Adipose tissue (tissue), 3 donors: ENCODE measurements at regions not wholly inside any gene's neighbourhood (a gene's known extent, or its start where the extent isn't known, plus 50 kb on each side); places are given as distances from the start of the nearest gene placed in this dataset.
"Not testable (repeated sequence)": the region's sequence is repeated elsewhere in the genome, so short reads cannot be mapped to it uniquely, and the experiment has no call there.

Experiments used
- H3K27ac ChIP-seq: one replicate; pipeline ENCODE4 v1.5.1; 2013; ENCODE audit warnings: low read depth, low read length
- WGBS, 3 donors: extraction: QIAGEN DNeasy Blood & Tissue Kit; methylation state at CpG; one replicate each; pipeline ENCODE4 v1.1.7; 2013; 5-methylcytosine and 5-hydroxymethylcytosine counted together
- donor health status: healthy with polysubstance abuse.
- donor health status: Bipolar disorder and iron deficiency.
- donor health status: healthy.

DNA sequence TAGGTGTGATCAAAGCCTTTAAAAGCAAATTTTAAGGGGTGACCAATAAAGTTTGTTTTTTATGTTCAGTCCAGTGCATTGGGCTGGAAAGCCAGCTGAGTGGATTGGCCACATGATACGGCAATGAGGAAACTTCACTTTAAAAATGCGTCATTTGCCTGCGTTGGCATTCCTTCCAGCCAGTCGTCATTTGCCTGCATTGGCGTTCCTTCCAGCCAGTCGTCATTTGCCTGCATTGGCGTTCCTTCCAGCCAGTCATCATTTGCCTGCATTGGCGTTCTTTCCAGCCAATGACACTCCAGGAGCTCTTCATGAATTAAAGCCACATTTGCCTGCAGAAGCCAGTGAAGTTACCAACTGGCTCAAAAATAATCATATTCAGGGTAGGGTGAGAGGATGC, 378.6 kb downstream of the SMOC2 start:
- no peak overlapping the region for H3K27ac ChIP-seq
- 79 to 93% (median 80%) methylated on average over 8 of the region's 8 CpGs for WGBS, 3 donors

- H3K27ac ChIP-seq: no peak overlapping the region
- 29 to 53% (median 43%) methylated on average over 1 of the region's 1 CpG for WGBS, 3 donors
Measured at GRCh38 chr6:168817558-168818159, 376.7 kb downstream of the SMOC2 start.

DNA sequence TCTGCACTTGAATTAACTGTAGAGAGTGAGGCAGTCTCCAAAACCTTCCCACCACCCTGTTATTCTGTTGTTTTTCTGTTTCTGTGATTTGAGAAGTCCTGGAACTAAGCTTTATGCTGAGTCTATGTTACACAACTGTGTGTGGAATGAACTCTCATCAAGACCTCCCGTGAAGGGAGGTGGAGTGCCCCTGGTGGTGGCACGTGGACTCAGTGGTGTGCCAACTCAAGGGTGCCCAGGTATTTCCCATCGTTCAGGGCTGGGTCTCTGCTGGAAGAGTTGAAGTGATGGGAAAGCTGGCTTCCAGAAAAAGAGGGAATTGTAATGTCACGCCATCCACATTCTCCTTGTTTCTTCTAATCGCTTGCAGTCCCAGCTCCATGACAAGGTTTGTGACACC, 374.2 kb downstream of the SMOC2 start:
- no peak overlapping the region for H3K27ac ChIP-seq
- 56 to 59% (median 58%) methylated on average over 5 of the region's 5 CpGs for WGBS, 3 donors

DNA sequence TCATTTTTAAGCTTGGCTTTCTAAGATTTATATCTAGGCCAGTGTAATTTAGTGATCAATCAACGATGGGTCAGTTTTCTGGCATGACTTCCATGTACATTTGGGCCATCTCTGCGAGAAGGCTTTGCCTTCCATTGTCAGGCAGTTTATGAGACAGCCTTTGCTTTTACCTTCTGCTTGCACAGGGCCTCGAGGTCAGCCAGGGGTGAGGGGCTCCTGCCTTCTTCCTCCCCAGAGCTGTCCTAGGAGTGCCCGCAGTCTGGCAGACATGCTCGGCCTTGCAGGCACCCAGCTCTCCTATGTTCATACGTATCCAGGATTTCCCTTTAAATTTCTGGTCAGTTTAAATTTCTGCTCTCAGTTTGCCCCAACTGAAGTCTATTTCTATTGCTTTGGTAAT, 367.2 kb downstream of the SMOC2 start:
- 63 to 69% (median 63%) methylated on average over 6 of the region's 6 CpGs for WGBS, 3 donors
- no peak overlapping the region for H3K27ac ChIP-seq

DNA sequence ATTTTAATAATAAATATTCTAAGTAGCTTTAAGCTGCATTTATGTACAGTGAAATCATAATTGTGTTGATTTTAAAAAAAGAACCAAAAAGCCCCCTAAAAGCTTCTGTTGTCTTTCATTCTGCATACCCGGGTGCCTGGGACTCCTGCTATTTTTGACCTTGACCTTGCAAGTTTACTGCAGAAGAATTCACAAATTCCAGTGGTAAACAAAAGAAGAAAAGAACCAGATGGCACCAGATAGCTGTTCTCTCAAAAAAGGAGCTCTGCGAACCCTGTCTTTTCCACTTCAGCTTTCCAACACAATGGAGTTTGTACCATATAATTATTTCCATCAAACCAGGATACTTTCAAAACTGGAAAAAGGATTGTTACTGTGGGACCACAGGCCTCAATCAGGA, 363.3 kb downstream of the SMOC2 start:
- WGBS, 3 donors: 47 to 58% (median 54%) methylated on average over 2 of the region's 2 CpGs
- no peak overlapping the region for H3K27ac ChIP-seq

- H3K27ac ChIP-seq: no peak overlapping the region
- 62 to 79% (median 74%) methylated on average over 2 of the region's 2 CpGs for WGBS, 3 donors
Measured at GRCh38 chr6:168803874-168804273, 362.9 kb downstream of the SMOC2 start.

DNA sequence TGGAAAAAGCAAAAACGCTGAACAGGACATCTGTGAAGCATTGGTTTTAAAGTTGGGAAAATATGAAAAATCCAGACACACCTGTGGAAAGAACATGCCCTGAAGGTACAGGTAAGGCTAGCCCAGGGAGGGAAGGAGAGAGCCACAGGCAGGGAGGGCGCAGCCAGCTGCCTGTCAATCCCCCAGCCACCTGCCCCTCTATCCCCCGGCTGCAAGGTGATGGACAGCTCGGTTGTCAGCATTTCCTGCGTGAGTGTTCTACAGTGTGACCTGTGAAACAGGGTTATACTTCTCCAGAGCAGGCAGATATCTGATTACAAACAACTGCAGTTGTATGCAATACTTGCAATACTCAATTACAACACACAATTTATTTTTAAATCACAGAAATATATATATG, 358.1 kb downstream of the SMOC2 start:
- no peak overlapping the region for H3K27ac ChIP-seq
- WGBS, 3 donors: 29 to 54% (median 49%) methylated on average over 5 of the region's 5 CpGs

DNA sequence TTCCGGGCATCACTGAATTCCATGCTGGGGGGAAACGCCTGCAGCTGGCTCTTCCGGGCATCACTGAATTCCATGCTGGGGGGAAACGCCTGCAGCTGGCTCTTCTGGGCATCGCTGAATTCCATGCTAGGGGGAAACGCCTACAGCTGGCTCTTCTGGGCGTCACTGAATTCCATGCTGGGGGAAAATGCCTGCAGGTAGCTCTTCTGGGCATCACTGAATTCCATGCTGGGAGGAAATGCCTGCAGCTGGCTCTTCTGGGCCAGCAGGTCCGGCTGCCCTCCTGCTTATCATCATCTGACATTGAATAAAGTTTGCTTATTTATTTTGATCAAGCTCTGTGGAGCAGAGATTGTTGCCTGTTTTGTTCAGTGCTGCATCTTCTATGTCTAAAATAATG, 355.1 kb downstream of the SMOC2 start:
- 69 to 93% (median 79%) methylated on average over 7 to 8 of the region's 8 CpGs for WGBS, 3 donors
- H3K27ac ChIP-seq: no peak overlapping the region

GRCh38 chr6:168795611-168796010, 354.6 kb downstream of the SMOC2 start:
- H3K27ac ChIP-seq: not testable (repeated sequence)
- WGBS, 3 donors: 79 to 81% (median 79%) methylated on average over 7 to 9 of the region's 12 CpGs

DNA sequence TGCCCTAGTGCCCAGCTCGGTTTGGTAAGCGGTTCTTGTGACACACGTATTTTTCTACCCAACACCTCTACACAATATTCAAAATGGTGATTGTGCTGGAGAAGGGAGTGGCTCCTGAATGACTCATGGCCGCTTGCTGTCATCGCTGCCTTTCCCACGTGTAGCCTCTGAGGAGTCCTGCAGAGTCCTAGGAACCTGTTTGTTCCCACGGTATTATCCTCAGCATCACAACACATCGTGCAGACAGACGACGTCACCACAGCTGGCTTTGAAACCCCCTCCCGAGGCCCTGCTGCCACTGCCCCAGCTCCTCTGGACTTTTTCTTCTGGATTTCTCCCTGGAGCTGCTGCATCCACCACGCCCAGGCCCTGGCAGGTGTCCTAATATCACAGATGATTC, 353.5 kb downstream of the SMOC2 start:
- H3K27ac ChIP-seq: no peak overlapping the region
- WGBS, 3 donors: 82 to 89% (median 86%) methylated on average over 12 of the region's 12 CpGs

DNA sequence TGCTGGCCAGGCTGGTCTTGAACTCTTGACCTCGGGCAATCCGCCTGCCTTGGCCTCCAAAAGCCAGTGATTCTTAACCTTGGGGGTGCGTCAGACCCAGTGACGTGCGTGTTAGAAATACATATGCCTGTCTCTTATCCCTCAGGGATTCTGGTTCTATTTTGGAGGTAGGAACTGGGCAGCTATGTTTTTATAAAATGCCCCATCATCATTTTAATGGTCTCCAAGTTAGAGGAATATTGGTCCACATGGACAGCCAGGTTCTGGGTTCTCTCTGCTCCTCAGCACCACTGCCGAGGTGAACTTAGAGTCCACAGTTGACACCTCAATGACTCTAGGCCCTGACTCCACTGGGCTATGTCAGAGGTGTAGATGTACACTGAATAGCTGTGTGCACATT, 352.7 kb downstream of the SMOC2 start:
- 79 to 90% (median 84%) methylated on average over 6 of the region's 6 CpGs for WGBS, 3 donors
- no peak overlapping the region for H3K27ac ChIP-seq

GRCh38 chr6:168791917-168792316, 350.9 kb downstream of the SMOC2 start:
- WGBS, 3 donors: 66 to 89% (median 88%) methylated on average over 4 of the region's 4 CpGs

GRCh38 chr6:168789699-168790098, 348.7 kb downstream of the SMOC2 start:
- H3K27ac ChIP-seq: no peak overlapping the region
- WGBS, 3 donors: 75 to 82% (median 78%) methylated on average over 10 of the region's 10 CpGs

More at GRCh38 chr6:168791917-168792316, 350.9 kb downstream of the SMOC2 start:
- H3K27ac ChIP-seq: no peak overlapping the region

GRCh38 chr6:168785720-168786511, 344.9 kb downstream of the SMOC2 start:
- WGBS, 3 donors: 47 to 64% (median 55%) methylated on average over 10 of the region's 10 CpGs

GRCh38 chr6:168784426-168784825, 343.4 kb downstream of the SMOC2 start:
- WGBS, 3 donors: 74 to 82% (median 81%) methylated on average over 14 of the region's 14 CpGs
- H3K27ac ChIP-seq: no peak overlapping the region

More at GRCh38 chr6:168785720-168786511, 344.9 kb downstream of the SMOC2 start:
- no peak overlapping the region for H3K27ac ChIP-seq

DNA sequence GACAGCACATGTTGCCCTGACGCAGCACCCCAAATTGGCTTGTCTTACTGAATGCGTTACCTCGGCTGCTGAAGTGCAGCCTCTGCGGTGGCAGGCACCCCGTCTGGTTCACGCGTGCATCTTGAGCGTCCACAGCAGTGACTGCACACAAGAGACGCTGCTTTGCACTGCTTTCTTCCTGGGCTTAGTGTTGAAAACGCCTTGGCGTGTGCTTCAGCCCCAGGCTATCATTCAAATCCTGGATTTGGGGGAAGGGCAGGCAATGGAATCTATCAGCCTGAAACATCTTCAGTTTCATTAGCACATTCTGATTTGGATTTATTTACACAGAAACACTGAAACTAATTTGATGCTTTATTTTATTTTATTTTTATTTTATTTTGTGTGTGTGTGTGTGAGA, 342.7 kb downstream of the SMOC2 start:
- 90 to 94% (median 93%) methylated on average over 11 of the region's 11 CpGs for WGBS, 3 donors
- no peak overlapping the region for H3K27ac ChIP-seq

- 67 to 70% (median 68%) methylated on average over 18 of the region's 18 CpGs for WGBS, 3 donors
- no peak overlapping the region for H3K27ac ChIP-seq
Measured at GRCh38 chr6:168782187-168782751, 341.3 kb downstream of the SMOC2 start.

GRCh38 chr6:168778201-168778600, 337.2 kb downstream of the SMOC2 start:
- 51 to 52% (median 51%) methylated on average over 7 of the region's 7 CpGs for WGBS, 3 donors
- no peak overlapping the region for H3K27ac ChIP-seq

- no peak overlapping the region for H3K27ac ChIP-seq
Measured at GRCh38 chr6:168774381-168774780, 333.4 kb downstream of the SMOC2 start.

DNA sequence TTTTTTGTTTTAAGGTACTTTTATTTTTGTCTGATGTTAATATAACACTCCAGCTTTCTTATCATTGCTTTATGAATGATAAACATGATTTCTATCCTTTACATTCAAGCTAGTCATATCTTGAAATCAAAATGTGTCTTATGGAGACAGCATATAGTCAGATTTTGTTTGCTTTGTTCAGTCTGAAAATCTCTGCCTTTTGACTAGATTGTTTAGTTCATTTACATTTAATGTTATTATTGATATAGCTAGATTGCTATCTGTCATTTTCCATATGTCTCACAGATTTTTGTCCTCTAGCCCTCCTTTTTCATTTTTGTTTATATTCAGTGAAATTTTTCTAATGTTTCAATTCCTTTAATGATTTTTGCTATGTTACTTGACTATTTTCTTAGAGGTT, 332.8 kb downstream of the SMOC2 start:
- H3K27ac ChIP-seq: no peak overlapping the region
